ENCODE measurements at regions not wholly inside any gene's neighbourhood (a gene's known extent, or its start where the extent isn't known, plus 50 kb on each side); places are given as distances from the start of the nearest gene placed in this dataset.
"Not testable (repeated sequence)": the region's sequence is repeated elsewhere in the genome, so short reads cannot be mapped to it uniquely, and the experiment has no call there.

DNA sequence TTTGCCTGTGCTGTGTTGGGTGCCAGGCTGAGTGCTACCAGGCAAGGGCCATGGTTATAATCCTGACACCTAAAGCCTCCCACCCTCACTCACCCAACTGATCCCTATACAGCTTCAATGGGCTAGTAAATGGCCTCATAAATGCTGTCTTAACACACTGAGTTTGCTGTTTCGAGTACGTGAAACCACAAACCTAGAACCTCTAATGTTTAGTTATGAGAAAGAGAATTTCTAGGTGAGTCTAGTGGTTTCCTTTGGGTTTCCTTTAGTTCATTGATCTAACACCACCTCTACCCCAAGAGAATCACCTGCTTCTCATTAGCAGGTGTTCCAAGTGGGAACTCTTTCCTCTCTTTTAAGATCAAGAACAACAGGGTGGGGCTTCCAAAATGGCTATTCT lies 172.0 kb downstream of the MC4R start:
- DNase-seq: no peak

DNA sequence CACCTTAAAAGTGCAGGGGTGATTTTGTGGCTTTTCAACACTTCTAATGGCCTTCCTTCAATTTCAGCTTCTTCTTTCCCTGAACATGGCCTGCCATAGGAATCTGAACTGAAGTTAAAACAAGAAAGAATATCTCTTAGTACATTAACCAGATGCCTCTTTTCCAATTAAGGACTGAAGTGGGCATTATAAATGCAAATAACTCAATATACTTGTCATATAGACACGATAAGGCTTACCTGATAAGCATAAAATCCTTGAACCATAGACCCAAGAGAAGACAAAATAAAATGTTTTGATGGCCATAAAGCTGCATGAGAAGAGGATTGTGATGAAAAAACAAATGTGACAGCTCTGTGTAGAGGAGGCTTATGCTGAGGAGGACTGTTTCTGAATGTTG lies 173.1 kb downstream of the MC4R start:
- DNase-seq: no peak

DNA sequence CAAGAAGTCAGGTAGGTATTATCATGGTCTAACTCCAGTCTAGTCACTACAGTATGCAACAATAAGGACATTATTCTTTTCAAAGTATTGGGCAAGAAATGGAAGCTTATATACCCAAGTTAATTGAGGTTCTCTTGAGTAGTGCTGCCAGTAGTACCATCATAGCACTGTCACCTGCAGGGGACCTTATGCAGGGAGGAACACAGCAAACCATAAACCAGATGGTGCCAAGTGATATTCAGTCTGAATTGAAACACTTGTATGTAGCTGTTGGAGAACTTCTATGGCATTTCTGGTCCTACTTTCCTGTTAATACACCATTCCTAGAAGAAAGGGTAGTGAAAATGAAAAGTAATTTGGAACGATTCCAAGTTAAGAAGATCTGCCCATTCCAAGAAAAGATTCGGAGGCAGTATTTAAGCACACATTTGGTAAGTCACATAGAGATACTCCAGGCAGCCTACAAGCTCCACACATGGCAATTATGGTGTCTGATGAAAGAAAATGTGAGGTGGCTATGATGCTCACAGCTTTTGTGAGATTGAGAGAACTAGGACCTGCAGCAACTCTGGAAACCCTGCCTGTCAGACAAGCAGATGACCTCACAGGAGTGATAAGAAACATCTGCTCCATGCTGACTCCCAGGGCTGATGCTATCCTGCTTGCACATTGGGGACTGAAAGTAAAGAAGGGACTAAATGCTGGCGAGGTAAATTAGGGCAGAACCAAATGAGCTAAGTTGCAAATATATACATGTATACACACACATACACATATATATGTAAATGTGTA lies 174.7 kb downstream of the MC4R start:
- no peak for DNase-seq

DNA sequence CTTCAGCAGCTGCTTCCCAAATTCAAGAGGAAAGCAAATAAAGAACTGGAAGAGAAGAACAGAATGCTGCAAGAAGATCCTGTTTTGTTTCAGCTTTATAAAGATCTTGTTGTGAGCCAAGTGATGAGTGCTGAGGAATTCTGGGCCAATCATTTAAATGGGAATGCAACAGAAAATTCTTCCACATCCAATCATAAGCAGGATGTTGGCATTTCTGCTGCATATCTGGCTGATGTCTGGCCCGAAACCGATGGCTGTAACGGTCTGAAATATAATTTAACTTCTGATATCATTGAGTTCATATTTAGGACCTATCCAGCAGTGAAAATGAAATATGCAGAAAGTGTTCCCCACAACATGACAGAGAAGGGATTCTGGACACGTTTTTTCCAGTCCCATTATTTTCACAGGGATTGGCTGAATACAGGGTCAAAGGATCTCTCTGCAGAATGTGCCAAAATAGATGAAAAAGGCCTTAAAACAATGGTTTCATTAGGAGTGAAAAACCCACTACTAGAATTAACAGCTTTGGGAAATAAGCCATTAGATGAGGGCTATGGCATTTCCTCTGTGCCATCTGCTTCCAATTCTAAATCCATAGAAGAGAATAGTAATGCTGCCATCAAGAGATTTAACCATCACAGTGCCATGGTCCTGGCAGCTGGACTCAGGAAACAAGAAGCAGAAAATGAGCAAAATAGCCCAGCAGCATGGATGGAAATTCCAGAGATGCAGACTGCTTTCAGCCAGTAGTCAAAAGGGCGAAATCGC lies 175.6 kb downstream of the MC4R start:
- DNase-seq: no peak

DNA sequence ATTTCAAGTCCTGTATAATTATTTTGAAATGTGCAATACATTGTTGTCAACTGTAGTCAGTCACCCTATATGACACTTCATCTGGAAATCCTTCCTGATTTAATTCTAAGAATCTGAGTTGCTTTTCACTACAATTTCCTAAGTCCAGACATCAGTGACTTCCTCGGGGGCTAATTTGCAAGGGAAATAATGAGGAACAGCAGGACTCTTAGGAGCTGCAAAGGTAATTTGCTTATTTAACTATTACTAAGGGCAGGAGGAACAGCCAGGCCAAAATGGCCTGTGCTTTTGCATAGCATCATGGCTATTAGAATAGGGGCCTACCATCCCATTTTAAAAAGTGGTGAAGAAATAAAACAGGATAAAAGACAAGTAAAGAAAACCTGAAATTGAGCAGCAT lies 178.8 kb downstream of the MC4R start:
- DNase-seq: no peak

DNA sequence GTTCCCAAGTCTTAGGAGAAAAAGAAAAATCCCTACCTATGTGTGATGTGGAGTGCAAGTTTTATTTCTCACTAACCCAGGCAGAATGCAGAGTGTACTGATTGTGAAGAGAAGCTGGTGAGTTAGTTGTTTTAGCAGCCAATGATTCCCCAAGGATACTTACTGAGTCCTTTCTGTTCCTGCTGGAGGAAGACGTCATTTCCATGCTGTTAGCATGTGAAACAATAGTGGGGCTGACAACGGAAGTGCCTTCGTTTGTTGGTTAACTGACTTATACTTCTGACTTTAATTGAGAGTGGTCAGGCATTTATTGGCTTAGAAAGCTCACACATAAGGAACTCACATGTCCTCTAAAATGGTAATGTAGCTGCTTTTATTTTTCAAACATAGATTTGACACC lies 180.6 kb downstream of the MC4R start:
- no peak for DNase-seq

DNA sequence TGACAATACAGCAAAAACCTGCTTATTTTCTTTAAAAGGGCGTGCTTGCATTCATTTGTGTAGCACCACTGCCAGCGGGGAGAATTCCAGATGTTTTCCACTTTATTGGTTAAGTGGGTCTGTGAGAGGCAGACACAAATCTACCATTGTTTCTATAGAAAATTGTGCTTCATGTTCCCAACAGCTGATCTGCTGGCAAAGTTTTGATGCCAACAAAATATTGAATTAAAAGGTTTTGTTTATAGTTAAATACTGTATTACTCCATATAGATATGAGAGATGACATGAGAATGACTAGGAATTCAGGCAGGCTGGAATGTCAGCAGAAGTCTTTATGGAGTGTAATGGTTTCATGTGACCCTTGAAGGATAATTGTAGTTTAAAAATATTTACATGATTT lies 182.7 kb downstream of the MC4R start:
- no peak for DNase-seq

DNA sequence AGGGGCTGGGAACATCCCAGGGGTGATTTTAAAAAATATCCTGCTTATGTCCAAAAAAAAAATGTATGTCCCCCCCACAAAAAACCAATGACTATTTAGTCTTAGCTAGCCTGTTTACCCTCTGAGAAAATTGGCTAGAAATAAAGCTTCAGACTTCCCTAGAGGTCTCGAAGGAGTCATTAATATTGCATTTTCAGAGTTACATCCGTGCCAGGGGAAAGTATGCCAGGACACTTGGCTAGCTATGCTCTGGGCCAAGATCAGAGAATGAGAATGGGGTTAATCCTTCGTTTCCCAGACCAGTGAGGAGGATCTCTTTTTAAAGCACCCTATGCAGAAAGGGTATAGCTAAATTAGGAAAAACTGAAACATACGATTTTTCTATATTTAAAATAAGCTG lies 183.6 kb downstream of the MC4R start:
- no peak for DNase-seq

DNA sequence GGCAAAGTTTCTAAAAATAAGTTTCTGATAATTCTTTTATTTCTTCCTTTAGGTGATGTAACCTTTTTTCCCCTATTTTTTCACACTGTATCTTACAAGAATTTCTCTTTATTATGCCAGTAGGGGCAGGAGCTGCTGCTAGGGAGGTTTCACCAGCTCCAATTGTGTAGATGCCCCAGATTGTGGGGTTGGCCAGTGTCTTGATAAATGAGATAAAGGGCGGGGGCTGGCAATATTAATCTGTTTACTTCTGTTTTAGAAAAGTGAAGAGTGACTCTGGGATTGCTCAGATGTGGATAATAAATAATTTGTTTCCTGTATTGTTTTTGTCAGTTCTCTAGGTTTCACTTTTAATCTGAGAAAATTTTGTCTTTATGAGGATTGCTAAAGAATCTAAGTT lies 190.4 kb downstream of the MC4R start:
- no peak for DNase-seq

DNA sequence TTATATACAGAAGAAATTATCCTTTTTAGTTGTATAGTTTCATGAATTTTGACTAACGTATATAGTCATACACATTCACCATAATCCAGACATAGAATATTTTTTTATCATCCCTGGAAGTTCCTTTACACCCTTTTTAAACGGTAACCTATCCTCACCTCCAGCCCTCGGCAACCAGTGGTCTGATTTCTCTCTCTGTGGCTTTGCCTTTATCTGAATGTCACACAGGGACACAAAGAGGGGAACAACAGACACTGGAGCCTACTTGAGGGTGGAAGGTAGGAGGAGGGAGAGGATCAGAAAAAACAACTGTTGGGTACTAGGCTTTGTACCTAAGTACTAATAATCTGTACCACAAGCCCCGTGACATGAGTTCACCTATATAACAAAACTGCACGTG lies 191.9 kb downstream of the MC4R start:
- no peak for DNase-seq

DNA sequence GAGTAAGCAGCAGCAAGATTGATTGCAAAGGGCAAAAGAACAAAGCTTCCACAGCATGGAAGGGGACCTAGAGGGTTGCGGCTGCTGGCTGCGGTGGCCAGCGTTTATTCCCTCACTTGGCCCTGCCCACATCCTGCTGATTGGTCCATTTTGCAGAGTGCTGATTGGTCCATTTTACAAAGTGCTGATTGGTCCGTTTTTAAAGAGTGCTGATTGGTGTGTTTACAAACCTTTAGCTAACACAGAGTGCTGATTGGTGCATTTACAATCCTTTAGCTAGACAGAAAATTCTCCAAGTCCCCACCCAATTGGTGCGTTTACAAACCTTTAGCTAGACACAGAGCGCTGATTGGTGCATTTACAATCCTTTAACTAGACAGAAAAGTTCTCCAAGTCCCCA lies 194.4 kb downstream of the MC4R start:
- DNase-seq: not testable (repeated sequence)

DNA sequence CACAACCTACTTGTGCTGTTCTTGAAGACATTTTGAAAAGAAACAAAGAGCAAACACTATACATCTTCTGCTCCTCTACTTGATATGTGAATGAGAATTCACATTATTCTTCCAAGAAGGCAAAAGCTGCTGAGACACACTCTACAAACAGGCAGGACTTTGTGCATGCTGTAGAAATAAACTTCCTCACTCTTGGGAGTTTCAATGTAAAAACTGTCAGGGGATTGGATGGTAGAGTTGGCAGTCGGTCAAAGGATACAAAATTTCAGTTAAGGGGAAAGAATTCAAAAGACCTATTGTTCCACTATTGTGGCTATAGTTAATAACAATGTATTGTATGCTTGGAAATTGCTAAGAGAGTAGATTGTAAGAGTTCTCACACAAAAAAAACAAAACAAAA lies 196.3 kb downstream of the MC4R start:
- no peak for DNase-seq

DNA sequence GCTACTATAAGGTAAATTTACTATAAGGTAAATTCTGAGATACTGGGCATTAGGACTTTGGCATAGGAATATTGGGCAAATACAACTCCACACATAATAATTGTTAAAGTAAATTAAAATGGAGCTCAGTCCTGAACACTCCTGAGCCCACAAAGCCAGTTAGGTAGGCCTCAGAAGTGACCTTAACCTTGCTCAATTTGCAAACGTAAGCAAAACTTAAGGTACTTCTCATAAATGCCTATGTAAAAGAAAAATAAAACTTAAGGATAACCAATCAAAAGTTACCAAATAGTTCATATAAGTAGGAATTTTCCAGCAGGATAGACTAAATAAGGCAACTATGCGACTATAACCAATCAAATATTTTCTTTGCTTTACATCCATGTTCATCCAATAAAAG lies 197.7 kb downstream of the MC4R start:
- DNase-seq: no peak

DNA sequence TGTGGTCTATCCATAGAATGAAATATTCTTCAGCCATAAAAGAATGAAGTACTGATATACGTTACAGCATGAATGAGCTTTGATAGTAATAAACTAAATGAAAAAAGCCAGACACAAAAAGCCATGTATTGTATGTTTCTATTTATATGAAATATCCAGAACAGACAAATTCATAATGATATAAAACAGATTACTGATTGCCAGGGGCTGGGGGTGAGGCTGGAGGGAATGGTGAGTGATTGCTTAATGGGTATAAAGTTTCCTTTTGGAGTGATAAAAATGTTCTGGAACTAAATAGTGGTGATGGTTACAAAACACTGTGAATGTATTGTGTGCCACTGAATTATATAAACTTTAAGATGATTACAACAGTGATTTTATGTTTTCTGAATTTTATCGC lies 200.5 kb downstream of the MC4R start:
- no peak for DNase-seq

DNA sequence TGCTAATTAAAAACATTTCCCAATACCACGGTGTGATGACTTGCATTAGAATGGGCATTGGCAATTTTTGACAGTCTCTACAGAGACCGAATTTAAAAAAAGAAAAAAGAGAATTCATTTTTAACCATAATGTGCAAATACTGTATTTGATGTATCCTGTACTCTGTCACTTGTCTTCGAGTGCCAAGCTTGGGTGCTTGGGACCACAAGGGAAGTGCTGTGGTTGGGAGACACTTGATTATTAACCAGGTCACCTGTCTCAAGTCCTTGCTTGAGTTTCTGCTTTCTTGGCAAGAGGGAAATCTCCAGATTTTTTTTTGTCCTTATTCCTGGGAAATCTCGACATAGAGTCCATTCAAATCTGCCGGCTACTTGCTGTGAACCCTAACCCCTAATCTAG lies 209.0 kb downstream of the MC4R start:
- DNase-seq: no peak

DNA sequence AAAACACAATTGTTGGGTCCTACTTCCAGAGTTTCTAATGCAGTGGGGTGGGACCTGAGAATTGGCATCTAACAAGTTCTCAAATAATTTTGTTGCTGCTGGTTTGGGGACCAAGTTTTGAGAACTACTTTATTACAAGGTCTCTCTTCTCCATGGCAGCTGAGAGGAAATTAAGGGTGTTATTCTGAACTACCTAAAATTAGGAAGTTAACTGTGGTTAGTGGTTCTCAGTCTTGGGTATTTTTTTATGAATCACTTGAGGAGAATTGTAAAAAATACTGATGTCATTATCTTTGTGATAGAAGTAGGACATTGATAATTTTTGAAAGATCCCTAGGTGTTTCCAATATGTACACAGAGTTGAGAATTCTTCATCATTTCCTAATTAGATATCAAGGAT lies 210.2 kb downstream of the MC4R start:
- no peak for DNase-seq

DNA sequence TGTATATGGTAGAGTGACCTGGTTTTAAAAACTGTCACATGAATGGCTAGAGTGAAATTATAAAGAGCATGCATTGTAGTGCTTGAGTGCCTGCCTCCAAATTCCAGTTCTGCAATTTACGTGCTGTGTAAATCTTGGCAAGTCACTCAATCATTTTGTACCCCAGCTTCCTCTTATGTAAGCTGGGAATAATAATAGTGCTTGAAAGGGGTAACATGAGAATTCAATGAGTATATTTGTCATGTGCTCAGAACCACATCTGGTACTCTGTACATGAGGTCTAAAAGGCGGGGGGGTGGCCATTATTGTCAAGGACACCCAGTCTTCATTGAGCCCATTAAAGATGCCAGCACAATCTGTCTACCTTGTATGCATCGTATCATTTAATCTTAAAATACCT lies 214.8 kb downstream of the MC4R start:
- DNase-seq: no peak

DNA sequence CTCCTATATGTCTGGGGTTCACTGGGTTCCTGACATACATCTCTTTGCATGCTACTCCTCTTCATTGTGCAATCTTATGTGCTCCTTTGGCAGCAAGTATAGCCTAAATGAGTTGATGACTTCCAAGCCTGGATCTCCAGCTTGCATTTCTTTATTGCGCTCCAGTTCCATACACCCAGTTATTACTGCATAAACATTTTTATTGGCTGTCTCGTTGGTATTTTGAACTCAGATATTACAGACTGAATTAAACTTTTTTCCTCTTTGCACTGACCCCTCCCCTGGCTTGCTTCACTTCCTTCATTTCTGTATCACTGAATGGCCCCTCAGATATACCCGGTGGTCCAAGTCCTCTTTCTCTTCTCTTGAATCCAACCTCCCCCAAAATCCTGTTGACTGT lies 219.2 kb downstream of the MC4R start:
- no peak for DNase-seq

DNA sequence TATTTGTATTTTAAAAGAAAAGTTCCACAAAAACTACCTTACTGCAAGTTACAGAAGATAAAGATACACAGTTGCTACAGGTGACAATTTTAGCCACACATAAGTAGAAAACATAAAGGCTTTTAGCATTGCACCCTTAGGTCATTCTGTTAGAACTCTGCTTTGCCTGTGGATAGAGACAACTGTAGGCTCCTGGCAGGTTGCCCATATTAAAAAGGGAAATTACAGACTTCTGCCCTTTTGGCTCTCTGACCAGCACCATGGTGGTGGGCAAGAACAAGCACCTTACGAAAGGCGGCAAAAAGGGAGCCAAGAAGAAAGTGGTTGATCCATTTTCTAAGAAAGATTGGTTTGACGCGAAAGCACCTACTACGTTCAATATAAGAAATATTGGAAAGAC lies 223.3 kb downstream of the MC4R start:
- DNase-seq: no peak

DNA sequence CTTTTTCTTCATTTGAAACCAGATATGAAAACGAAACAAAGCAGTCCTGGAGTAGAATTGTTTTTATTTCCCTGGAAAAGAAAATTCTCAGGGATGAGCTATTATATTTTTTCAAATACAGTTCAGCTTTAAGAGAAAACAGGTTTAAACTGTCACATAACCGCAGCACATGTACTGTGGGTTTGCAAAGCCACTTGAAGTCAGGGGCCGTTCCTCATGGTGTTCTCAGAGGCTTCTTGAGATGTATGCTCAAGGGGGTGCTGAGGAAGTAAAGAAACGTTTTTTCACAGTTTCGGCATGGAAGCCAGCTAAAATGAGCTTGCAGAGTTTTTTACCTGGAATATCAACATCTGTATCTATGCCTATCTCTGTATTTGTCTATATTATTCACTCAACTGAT lies 225.3 kb downstream of the MC4R start:
- no peak for DNase-seq

DNA sequence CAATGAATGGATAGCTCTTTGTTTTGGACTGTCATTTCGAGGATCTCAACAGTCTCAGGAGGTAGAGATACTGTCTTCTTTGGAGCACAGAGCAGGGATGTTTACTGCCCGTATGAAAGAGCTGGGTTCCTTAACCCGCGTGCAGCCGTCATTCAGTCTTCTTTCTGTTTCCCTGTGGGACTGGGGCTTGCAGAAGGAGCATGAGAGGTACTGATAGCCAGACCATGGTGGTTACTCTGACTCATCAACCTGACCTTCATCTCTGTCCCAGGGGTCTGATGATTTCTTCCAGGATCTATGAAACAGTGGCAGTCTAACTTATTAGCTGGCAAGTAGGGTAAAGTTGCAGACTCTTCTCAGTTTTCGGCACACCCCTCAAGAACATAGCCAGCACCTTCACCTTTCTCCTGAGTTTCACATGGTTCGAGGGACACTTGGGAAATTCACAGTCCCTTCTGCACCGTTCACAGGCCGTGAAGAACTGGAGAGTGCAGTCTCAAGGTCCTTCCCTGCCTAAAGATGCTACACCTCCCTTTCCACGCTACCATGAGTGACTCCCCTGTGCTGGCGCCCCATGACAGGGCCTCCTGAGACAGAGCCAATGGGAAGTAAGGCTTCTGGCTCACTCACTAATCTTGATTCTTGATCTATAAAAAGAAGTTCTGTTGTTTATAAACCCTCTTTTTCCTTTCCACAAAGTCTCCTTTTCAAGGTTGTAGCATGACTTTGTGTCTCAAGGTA lies 226.2 kb downstream of the MC4R start:
- DNase-seq: no peak

DNA sequence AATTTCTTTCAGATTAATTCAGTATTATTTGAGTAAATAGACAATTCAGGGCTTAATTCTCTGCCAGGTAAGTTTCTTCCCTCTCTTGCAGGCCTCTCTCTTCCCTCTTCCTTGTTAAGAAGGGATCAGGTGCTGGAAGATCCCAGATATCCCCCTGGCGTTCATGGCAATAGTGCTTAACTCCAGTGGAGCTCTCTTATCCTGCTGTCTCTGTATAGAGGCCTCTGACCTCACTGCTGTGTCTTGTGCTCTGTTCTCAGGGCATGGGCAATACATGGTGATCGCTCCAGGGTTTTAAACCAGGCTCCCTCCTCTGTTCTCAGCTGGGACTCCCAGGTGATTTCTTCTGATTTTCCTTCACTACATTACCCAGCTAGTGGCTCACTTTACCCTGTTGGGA lies 226.8 kb downstream of the MC4R start:
- no peak for DNase-seq

DNA sequence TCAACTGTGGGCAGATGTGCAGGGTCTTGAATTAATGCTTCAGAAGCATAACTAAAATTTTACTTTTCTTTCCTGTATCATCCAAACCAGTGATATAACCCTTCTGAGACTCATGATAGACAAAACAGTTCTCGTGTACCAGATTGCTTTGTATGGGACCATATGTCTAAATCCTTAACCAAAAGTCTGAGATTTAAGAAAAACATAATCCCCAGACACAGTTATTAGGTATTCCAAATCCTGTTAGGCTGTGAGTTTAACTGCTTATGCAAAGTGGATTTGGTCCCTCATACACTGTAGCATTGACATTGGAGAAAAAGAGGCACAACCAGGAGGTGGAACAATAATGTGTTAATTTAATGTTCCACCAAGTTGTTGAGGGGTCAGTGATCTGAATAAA lies 235.0 kb downstream of the PMAIP1 start:
- no peak for DNase-seq

DNA sequence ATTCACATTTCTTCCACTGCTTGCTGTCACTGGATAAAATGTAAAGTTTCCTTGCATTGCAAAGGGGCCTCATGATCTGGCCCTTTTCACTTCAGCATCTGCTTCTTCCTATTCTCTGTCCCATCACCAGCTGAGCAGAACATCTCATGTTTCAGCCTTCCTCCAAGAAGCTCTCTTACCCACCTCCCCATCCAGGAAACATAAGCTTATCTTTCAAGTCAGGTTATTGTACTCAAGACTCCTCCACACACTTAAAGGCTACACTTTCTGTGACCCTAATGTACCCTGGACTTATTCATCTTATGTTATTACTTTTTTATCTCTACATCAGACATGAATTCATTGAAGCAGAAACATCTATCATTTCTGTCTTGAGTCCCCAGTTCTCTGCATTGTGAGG lies 230.5 kb downstream of the PMAIP1 start:
- DNase-seq: no peak

All from CD4-positive, alpha-beta T cell treated with Interleukin-6 for 4 hours (primary cell).